HCT116 (cell line): ENCODE measurements at regions not wholly inside any gene's neighbourhood (a gene's known extent, or its start where the extent isn't known, plus 50 kb on each side); places are given as distances from the start of the nearest gene placed in this dataset.

Source experiments
- ATAC-seq: fragments of 200-7000 bp; cut with Tn5 transposase; 2 replicates; pipeline ENCODE4 v1.9.1; 2020; ENCODE audit warnings: mild to moderate bottlenecking, moderate library complexity
- BruUV-seq: library from RNA; stranded (reverse); fragments of 400-500 nt; replicated peaks from 2 replicates; lab custom pipeline; 2021; lab: Mats Ljungman, UMichigan
- CTCF ChIA-PET: fragments of 300-600 bp; sonication (Branson Sonifier 250); formaldehyde crosslinking; loops from one replicate; lab custom pipeline; 2021; ENCODE audit warnings: antibody characterized with exemption; lab: Charles Lee
- POLR2A ChIA-PET: fragments of 300-600, 350-600 bp; sonication (Branson Sonifier 250); formaldehyde crosslinking; loops from one replicate; lab custom pipeline; 2021; ENCODE audit warnings: antibody characterized with exemption; lab: Charles Lee
- RAD21 ChIA-PET, 2 experiments: fragments of 300-600 bp; sonication (Branson Sonifier 250); formaldehyde crosslinking; loops; one replicate each; lab custom pipeline; 2023; ENCODE audit warnings: low total read pairs in 2 of 2; ENCODE audit not compliant: uncharacterized antibody in 2 of 2, unreplicated experiment in 2 of 2, low non-redundant PET in 1 of 2; lab: Charles Lee
- DNase-seq: peaks from one replicate; pipeline ENCODE4 v3.0.0-alpha.2; 2010; ENCODE audit warnings: low read depth, low spot score
- H2AFZ ChIP-seq: fragments of 200-600 bp; shearing (Covaris generic), sonication (generic); 2 replicates; pipeline ENCODE4 v1.6.1; 2017; ENCODE audit warnings: low read depth, mixed run types, mixed read lengths, antibody characterized with exemption, low read length; ENCODE audit not compliant: poor library complexity, severe bottlenecking
- H3K27ac ChIP-seq: 2 replicates; pipeline ENCODE4 v1.5.1; 2012; ENCODE audit warnings: low read depth, low read length
- H3K27me3 ChIP-seq: fragments of 200-600 bp; sonication (generic); 2 replicates; pipeline ENCODE4 v1.6.1; 2016; ENCODE audit warnings: mixed run types, low read length, mixed read lengths; ENCODE audit not compliant: insufficient read depth
- H3K36me3 ChIP-seq, 2 experiments: fragments of 200-500 bp in 1 of 2; fragments of 200-600 bp in 1 of 2; sonication (Bioruptor generic) in 1 of 2; sonication (generic) in 1 of 2; 2 replicates each; pipeline versions ENCODE4 v1.5.1 to v1.6.1; 2014 to 2016; ENCODE audit warnings: low read length in 2 of 2, inconsistent platforms in 1 of 2, mixed read lengths in 1 of 2, mixed run types in 1 of 2; ENCODE audit not compliant: insufficient read depth in 2 of 2, control insufficient read depth in 1 of 2
- H3K4me1 ChIP-seq, 2 experiments: fragments of 200-600 bp in 1 of 2; sonication (generic) in 1 of 2; 2 replicates each; pipeline versions ENCODE4 v1.5.1 to v1.6.1; 2012 to 2017; ENCODE audit warnings: low read length in 2 of 2, inconsistent platforms in 1 of 2, mild to moderate bottlenecking in 1 of 2, mixed read lengths in 1 of 2, mixed run types in 1 of 2, moderate library complexity in 1 of 2; ENCODE audit not compliant: insufficient read depth in 2 of 2, control insufficient read depth in 1 of 2
- H3K4me2 ChIP-seq: fragments of 200-600 bp; sonication (generic); 2 replicates; pipeline ENCODE4 v1.6.1; 2017; ENCODE audit warnings: mixed run types, low read length, mixed read lengths
- H3K4me3 ChIP-seq, 2 experiments: fragments of 200-600 bp in 1 of 2; sonication (generic) in 1 of 2; replicated peaks in 1 of 2; 2 replicates each; pipeline ENCODE4 v1.5.1; 2011 to 2016; ENCODE audit warnings: low read length in 2 of 2, control low read depth in 1 of 2, low read depth in 1 of 2, mild to moderate bottlenecking in 1 of 2, mixed read lengths in 1 of 2, mixed run types in 1 of 2
- H3K79me2 ChIP-seq: fragments of 200-600 bp; sonication (generic); 2 replicates; pipeline ENCODE4 v1.6.1; 2017; ENCODE audit warnings: mild to moderate bottlenecking, mixed run types, low read length, moderate library complexity, mixed read lengths; ENCODE audit not compliant: insufficient read depth
- H3K9ac ChIP-seq: fragments of 200-600 bp; sonication (generic); 2 replicates; pipeline ENCODE4 v1.6.1; 2016; ENCODE audit warnings: low read length, mixed read lengths
- H3K9me2 ChIP-seq: fragments of 200-600 bp; sonication (generic), shearing (Covaris generic); 2 replicates; pipeline ENCODE4 v1.6.1; 2017; ENCODE audit warnings: mixed run types, mild to moderate bottlenecking, moderate library complexity; ENCODE audit not compliant: insufficient read depth
- H3K9me3 ChIP-seq, 2 experiments: fragments of 200-500 bp in 1 of 2; fragments of 200-600 bp in 1 of 2; sonication (Bioruptor generic) in 1 of 2; sonication (generic) in 1 of 2; 2 replicates each; pipeline ENCODE4 v1.6.1; 2014 to 2017; ENCODE audit warnings: low read length in 2 of 2, mixed read lengths in 2 of 2, inconsistent platforms in 1 of 2, low read depth in 1 of 2, mild to moderate bottlenecking in 1 of 2, mixed run types in 1 of 2, moderate library complexity in 1 of 2; ENCODE audit not compliant: control insufficient read depth in 1 of 2, insufficient read depth in 1 of 2
- H4K20me1 ChIP-seq: fragments of 200-600 bp; sonication (generic), shearing (Covaris generic); 2 replicates; pipeline ENCODE4 v1.6.1; 2017; ENCODE audit warnings: mixed run types, mild to moderate bottlenecking, moderate library complexity; ENCODE audit not compliant: insufficient read depth
- CBX3 ChIP-seq: IDR thresholded peaks from 2 replicates; pipeline ENCODE4 v1.6.1; 2012; ENCODE audit warnings: low read depth
- CTCF ChIP-seq, 3 experiments: fragments of 200-600 bp in 1 of 3; sonication (generic) in 1 of 3; IDR thresholded peaks in 2 of 3; conservative IDR thresholded peaks in 1 of 3; 2 replicates each; pipeline ENCODE4 v1.5.1; 2012 to 2017; ENCODE audit warnings: low read depth in 2 of 3, low read length in 2 of 3, antibody characterized with exemption in 1 of 3, borderline replicate concordance in 1 of 3, control low read depth in 1 of 3, mild to moderate bottlenecking in 1 of 3, mixed read lengths in 1 of 3, mixed run types in 1 of 3, moderate library complexity in 1 of 3; ENCODE audit not compliant: insufficient read depth in 1 of 3
- EGR1 ChIP-seq: IDR thresholded peaks from 2 replicates; pipeline ENCODE4 v1.6.1; 2012; ENCODE audit warnings: low read depth
- EZH2phosphoT487 ChIP-seq: fragments of 200-600 bp; IDR thresholded peaks from 2 replicates; pipeline ENCODE4 v1.6.1; 2018; ENCODE audit warnings: antibody characterized with exemption, borderline replicate concordance
- JUND ChIP-seq: IDR thresholded peaks from 2 replicates; pipeline ENCODE4 v1.6.1; 2012
- POLR2A ChIP-seq: IDR thresholded peaks from 2 replicates; pipeline ENCODE4 v1.7.0; 2011; ENCODE audit warnings: borderline replicate concordance; ENCODE audit not compliant: insufficient read depth, insufficient read length; ENCODE audit errors: extremely low read depth
- POLR2AphosphoS5 ChIP-seq: IDR thresholded peaks from 2 replicates; pipeline ENCODE4 v1.6.1; 2011; ENCODE audit warnings: mild to moderate bottlenecking, low read depth, low read length, moderate library complexity
- REST ChIP-seq: IDR thresholded peaks from 2 replicates; pipeline ENCODE4 v1.6.1; 2012; ENCODE audit warnings: low read depth
- SP1 ChIP-seq: IDR thresholded peaks from 2 replicates; pipeline ENCODE4 v1.6.1; 2012; ENCODE audit warnings: low read depth
- SRF ChIP-seq: IDR thresholded peaks from 2 replicates; pipeline ENCODE4 v1.6.1; 2012; ENCODE audit warnings: low read depth
- TCF7L2 ChIP-seq: IDR thresholded peaks from 2 replicates; pipeline ENCODE4 v1.7.0; 2011; ENCODE audit warnings: borderline replicate concordance, inconsistent platforms; ENCODE audit not compliant: insufficient read depth, insufficient read length; ENCODE audit errors: extremely low read depth
- YY1 ChIP-seq: IDR thresholded peaks from 2 replicates; pipeline ENCODE4 v1.6.1; 2011; ENCODE audit warnings: low read length, low read depth, moderate library complexity, mild to moderate bottlenecking; ENCODE audit not compliant: insufficient replicate concordance; ENCODE audit errors: extremely low read depth
- ZFX ChIP-seq: fragments of 450-650 bp; IDR thresholded peaks from 2 replicates; pipeline ENCODE4 v1.6.1; 2017
- ZNF274 ChIP-seq: fragments of 200-500 bp; sonication (Bioruptor generic); IDR thresholded peaks from 2 replicates; pipeline ENCODE4 v1.6.1; 2014; ENCODE audit warnings: mild to moderate bottlenecking, low read depth, low read length, inconsistent platforms
- intact Hi-C: fragments of 100-400 bp; cut with micrococcal nuclease; formaldehyde crosslinking; loops from 2 replicates; pipeline ENCODE4 v1.10.0; 2022
- TF ChIP-seq, protein P1 (sequence below): IDR thresholded peaks from 2 replicates; pipeline ENCODE4 v1.6.1; 2012
- TF ChIP-seq, protein P2 (sequence below): IDR thresholded peaks from 2 replicates; pipeline ENCODE4 v1.6.1; 2011; ENCODE audit warnings: mild to moderate bottlenecking, low read length, moderate library complexity; ENCODE audit not compliant: insufficient replicate concordance; ENCODE audit errors: extremely low read depth

DNA sequence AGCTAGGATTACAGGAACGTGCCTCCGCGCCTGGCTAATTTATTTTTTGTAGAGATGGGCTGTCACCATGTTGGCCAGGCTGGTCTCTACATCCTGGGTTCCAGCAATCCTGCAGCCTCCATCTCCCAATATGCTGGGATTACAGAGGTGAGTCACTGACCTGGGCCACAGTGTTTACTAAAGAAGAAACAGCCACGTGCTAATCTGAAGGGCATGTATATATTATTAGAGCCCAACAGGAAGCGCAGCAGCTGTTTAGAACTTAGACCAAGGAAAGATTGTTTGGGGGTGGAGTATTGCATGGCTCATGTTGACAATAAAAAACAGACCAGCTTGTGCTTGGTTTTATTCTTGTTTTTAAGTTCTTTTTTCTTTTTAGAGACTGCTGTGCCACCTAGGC is 60.2 kb downstream of the HAPSTR1 start:
- no peak for ATAC-seq
- Histone ChIP-seq H3K4me3 (no peak overlapping the region), H3K27me3 (no peaks in the 10 kb centered on the region), H3K4me2 (no peak overlapping the region), H3K4me1 (no peaks in the 10 kb centered on the region), H3K36me3 (no peaks in the 10 kb centered on the region), H2AFZ (no peak overlapping the region), H3K27ac (no peak overlapping the region), H3K9ac (no peak overlapping the region), H3K9me2 (no peaks in the 10 kb centered on the region), H3K9me3 (no peaks in the 10 kb centered on the region), H4K20me1 (no peaks in the 10 kb centered on the region), H3K79me2 (no peaks in the 10 kb centered on the region)
- no peak for TF ChIP-seq SRF
- TF ChIP-seq POLR2A, result no peak
- no peak for TF ChIP-seq JUND
- TF ChIP-seq YY1, result no peak
- no peak for TF ChIP-seq CTCF (IDR thresholded peaks at IDR 0.05 in 2 of 3, conservative IDR thresholded peaks at IDR 0.05 in 1 of 3; ENCODE audit: borderline replicate concordance in 1 of 3, insufficient read depth in 1 of 3, low read depth in 2 of 3, low read length in 2 of 3)
- no peak for TF ChIP-seq POLR2AphosphoS5
- TF ChIP-seq REST, result no peak
- no peak for TF ChIP-seq ZFX
- TF ChIP-seq TCF7L2, result no peak
- no peak for TF ChIP-seq EZH2phosphoT487
- TF ChIP-seq ZNF274, result no peak
- no peak for TF ChIP-seq EGR1
- no peak for TF ChIP-seq CBX3
- TF ChIP-seq, protein P1, sequence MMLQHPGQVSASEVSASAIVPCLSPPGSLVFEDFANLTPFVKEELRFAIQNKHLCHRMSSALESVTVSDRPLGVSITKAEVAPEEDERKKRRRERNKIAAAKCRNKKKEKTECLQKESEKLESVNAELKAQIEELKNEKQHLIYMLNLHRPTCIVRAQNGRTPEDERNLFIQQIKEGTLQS, result no peak
- no peak for TF ChIP-seq SP1
- TF ChIP-seq, protein P2, sequence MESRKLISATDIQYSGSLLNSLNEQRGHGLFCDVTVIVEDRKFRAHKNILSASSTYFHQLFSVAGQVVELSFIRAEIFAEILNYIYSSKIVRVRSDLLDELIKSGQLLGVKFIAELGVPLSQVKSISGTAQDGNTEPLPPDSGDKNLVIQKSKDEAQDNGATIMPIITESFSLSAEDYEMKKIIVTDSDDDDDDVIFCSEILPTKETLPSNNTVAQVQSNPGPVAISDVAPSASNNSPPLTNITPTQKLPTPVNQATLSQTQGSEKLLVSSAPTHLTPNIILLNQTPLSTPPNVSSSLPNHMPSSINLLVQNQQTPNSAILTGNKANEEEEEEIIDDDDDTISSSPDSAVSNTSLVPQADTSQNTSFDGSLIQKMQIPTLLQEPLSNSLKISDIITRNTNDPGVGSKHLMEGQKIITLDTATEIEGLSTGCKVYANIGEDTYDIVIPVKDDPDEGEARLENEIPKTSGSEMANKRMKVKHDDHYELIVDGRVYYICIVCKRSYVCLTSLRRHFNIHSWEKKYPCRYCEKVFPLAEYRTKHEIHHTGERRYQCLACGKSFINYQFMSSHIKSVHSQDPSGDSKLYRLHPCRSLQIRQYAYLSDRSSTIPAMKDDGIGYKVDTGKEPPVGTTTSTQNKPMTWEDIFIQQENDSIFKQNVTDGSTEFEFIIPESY, result no peak
- no TSS peak for BruUV-seq
- POLR2A ChIA-PET, result no interaction called here
- no peak for DNase-seq
- intact Hi-C loops, result no loop called here
- RAD21 ChIA-PET, result no interaction called here
- CTCF ChIA-PET, result interaction anchor here (1.5 kb wide), 1 partner anchor 12 kb away, joined by 6 read pairs; no protein-coding TSS in a partner anchor
